BLaER1 treated with 17β-estradiol and CSF1 and Interleukin-3, amounts not matched to agents 10 nM and 100 nM (cell line): ENCODE measurements at regions not wholly inside any gene's neighbourhood (a gene's known extent, or its start where the extent isn't known, plus 50 kb on each side); places are given as distances from the start of the nearest gene placed in this dataset.

Source experiments
- H3K27ac ChIP-seq, 11 experiments: shearing (Covaris generic); formaldehyde crosslinking; 2 replicates each; pipeline ENCODE4 v1.8.1; 2022
- H3K27me3 ChIP-seq, 11 experiments: shearing (Covaris generic); formaldehyde crosslinking; 2 replicates each; pipeline ENCODE4 v1.8.1; 2022
- H3K36me3 ChIP-seq, 11 experiments: shearing (Covaris generic); formaldehyde crosslinking; 2 replicates each; pipeline ENCODE4 v1.8.1; 2022
- H3K4me1 ChIP-seq, 10 experiments: shearing (Covaris generic); formaldehyde crosslinking; 2 replicates each; pipeline ENCODE4 v1.8.1; 2022
- H3K4me2 ChIP-seq, 11 experiments: shearing (Covaris generic); formaldehyde crosslinking; 2 replicates each; pipeline ENCODE4 v1.8.1; 2022
- H3K4me3 ChIP-seq, 10 experiments: shearing (Covaris generic); formaldehyde crosslinking; 2 replicates each; pipeline ENCODE4 v1.8.1; 2022
- H3K9ac ChIP-seq, 11 experiments: shearing (Covaris generic); formaldehyde crosslinking; 2 replicates each; pipeline ENCODE4 v1.8.1; 2022
- H3K9me3 ChIP-seq, 11 experiments: shearing (Covaris generic); formaldehyde crosslinking; replicated peaks in 1 of 11; 2 replicates each; pipeline ENCODE4 v1.8.1; 2022
- H4K20me1 ChIP-seq, 11 experiments: shearing (Covaris generic); formaldehyde crosslinking; 2 replicates each; pipeline ENCODE4 v1.8.1; 2022
- Cebpa-rat ChIP-seq, 11 experiments: shearing (Covaris generic); IDR thresholded peaks; 2 replicates each; pipeline ENCODE4 v1.8.1; 2022

- Histone ChIP-seq H3K9me3 (no peaks in the 10 kb centered on the region), H3K27ac (no peak overlapping the region), H3K27me3 (no peaks in the 10 kb centered on the region), H3K9ac (no peak overlapping the region), H4K20me1 (no peaks in the 10 kb centered on the region), H3K4me1 (no peaks in the 10 kb centered on the region), H3K36me3 (no peaks in the 10 kb centered on the region), H3K4me2 (no peak overlapping the region), H3K4me3 (no peak overlapping the region)
- no peak for TF ChIP-seq Cebpa-rat (IDR thresholded peaks at IDR 0.05)
These were observed 657.1 kb upstream of the SOX11 start for GRCh38 chr2:5035057-5035488.

GRCh38 chr2:5036256-5036655 lies 655.9 kb upstream of the SOX11 start:
- Histone ChIP-seq H3K9me3 (no peaks in the 10 kb centered on the region), H3K4me1 (no peaks in the 10 kb centered on the region), H3K9ac (no peak overlapping the region), H3K27ac (no peak overlapping the region), H3K4me2 (no peak overlapping the region), H3K27me3 (no peaks in the 10 kb centered on the region), H4K20me1 (no peaks in the 10 kb centered on the region), H3K36me3 (no peaks in the 10 kb centered on the region), H3K4me3 (no peak overlapping the region)
- no peak for TF ChIP-seq Cebpa-rat (IDR thresholded peaks at IDR 0.05)

GRCh38 chr2:5039241-5039975 lies 652.8 kb upstream of the SOX11 start:
- Histone ChIP-seq H3K9me3 (no peaks in the 10 kb centered on the region), H3K9ac (no peak overlapping the region), H3K4me1 (no peaks in the 10 kb centered on the region), H3K27me3 (no peaks in the 10 kb centered on the region), H3K4me2 (no peak overlapping the region), H4K20me1 (no peaks in the 10 kb centered on the region), H3K36me3 (no peaks in the 10 kb centered on the region), H3K27ac (no peak overlapping the region), H3K4me3 (no peak overlapping the region)
- no peak for TF ChIP-seq Cebpa-rat (IDR thresholded peaks at IDR 0.05)

- Histone ChIP-seq H3K4me3 (no peak overlapping the region), H4K20me1 (no peaks in the 10 kb centered on the region), H3K27ac (no peak overlapping the region), H3K36me3 (no peaks in the 10 kb centered on the region), H3K9me3 (no peaks in the 10 kb centered on the region), H3K27me3 (no peaks in the 10 kb centered on the region), H3K4me1 (no peaks in the 10 kb centered on the region), H3K4me2 (no peak overlapping the region), H3K9ac (no peak overlapping the region)
- TF ChIP-seq Cebpa-rat (IDR thresholded peaks at IDR 0.05) = no peak
These were observed 651.6 kb upstream of the SOX11 start for GRCh38 chr2:5040571-5040970.

GRCh38 chr2:5041501-5041900 lies 650.7 kb upstream of the SOX11 start:
- Histone ChIP-seq H3K9me3 (no peaks in the 10 kb centered on the region), H3K36me3 (no peaks in the 10 kb centered on the region), H3K27me3 (no peaks in the 10 kb centered on the region), H4K20me1 (no peaks in the 10 kb centered on the region), H3K4me3 (no peak overlapping the region), H3K27ac (no peak overlapping the region), H3K9ac (no peak overlapping the region), H3K4me2 (no peak overlapping the region), H3K4me1 (no peaks in the 10 kb centered on the region)
- no peak for TF ChIP-seq Cebpa-rat (IDR thresholded peaks at IDR 0.05)

- TF ChIP-seq Cebpa-rat (IDR thresholded peaks at IDR 0.05) = no peak
- Histone ChIP-seq H3K9me3 (no peaks in the 10 kb centered on the region), H3K27me3 (no peaks in the 10 kb centered on the region), H3K9ac (no peak overlapping the region), H3K27ac (no peak overlapping the region), H4K20me1 (no peaks in the 10 kb centered on the region), H3K36me3 (no peaks in the 10 kb centered on the region), H3K4me1 (no peaks in the 10 kb centered on the region), H3K4me2 (no peak overlapping the region), H3K4me3 (no peak overlapping the region)
These were observed 649.3 kb upstream of the SOX11 start for GRCh38 chr2:5042666-5043440.

GRCh38 chr2:5051300-5051699 lies 640.9 kb upstream of the SOX11 start:
- no peak overlapping the region for H3K4me2 ChIP-seq
- no peaks in the 10 kb centered on the region for H3K4me1 ChIP-seq
- no peaks in the 10 kb centered on the region for H4K20me1 ChIP-seq
- H3K9me3 ChIP-seq = no peaks in the 10 kb centered on the region
- no peaks in the 10 kb centered on the region for H3K36me3 ChIP-seq
- no peak overlapping the region for H3K4me3 ChIP-seq
- no peaks in the 10 kb centered on the region for H3K27me3 ChIP-seq
- no peak overlapping the region for H3K9ac ChIP-seq
- no peak for TF ChIP-seq Cebpa-rat (IDR thresholded peaks at IDR 0.05)
- no peak overlapping the region for H3K27ac ChIP-seq

GRCh38 chr2:5052905-5053304 lies 639.3 kb upstream of the SOX11 start:
- Histone ChIP-seq H4K20me1 (no peaks in the 10 kb centered on the region), H3K4me2 (no peak overlapping the region), H3K9me3 (no peaks in the 10 kb centered on the region), H3K9ac (no peak overlapping the region), H3K27ac (no peak overlapping the region), H3K27me3 (no peaks in the 10 kb centered on the region), H3K4me1 (no peaks in the 10 kb centered on the region), H3K36me3 (no peaks in the 10 kb centered on the region), H3K4me3 (no peak overlapping the region)
- TF ChIP-seq Cebpa-rat (IDR thresholded peaks at IDR 0.05) = no peak

GRCh38 chr2:5057891-5058351 lies 634.3 kb upstream of the SOX11 start:
- Histone ChIP-seq H3K4me1 (no peaks in the 10 kb centered on the region), H3K36me3 (no peaks in the 10 kb centered on the region), H4K20me1 (no peaks in the 10 kb centered on the region), H3K27me3 (no peaks in the 10 kb centered on the region), H3K27ac (no peak overlapping the region), H3K4me2 (no peak overlapping the region), H3K9ac (no peak overlapping the region), H3K9me3 (no peaks in the 10 kb centered on the region), H3K4me3 (no peak overlapping the region)
- no peak for TF ChIP-seq Cebpa-rat (IDR thresholded peaks at IDR 0.05)

- H3K27ac ChIP-seq = no peak overlapping the region
- no peaks in the 10 kb centered on the region for H3K27me3 ChIP-seq
- H3K36me3 ChIP-seq = no peaks in the 10 kb centered on the region
- H3K4me3 ChIP-seq = no peak overlapping the region
- H4K20me1 ChIP-seq = no peaks in the 10 kb centered on the region
- no peaks in the 10 kb centered on the region for H3K9me3 ChIP-seq
- H3K9ac ChIP-seq = no peak overlapping the region
- H3K4me2 ChIP-seq = no peak overlapping the region
- TF ChIP-seq Cebpa-rat (IDR thresholded peaks at IDR 0.05) = no peak
- H3K4me1 ChIP-seq = no peaks in the 10 kb centered on the region
These were observed 631.2 kb upstream of the SOX11 start for GRCh38 chr2:5060956-5061355.
